Neural cell (in vitro differentiated cells): ENCODE measurements at regions not wholly inside any gene's neighbourhood (a gene's known extent, or its start where the extent isn't known, plus 50 kb on each side); places are given as distances from the start of the nearest gene placed in this dataset.

Source experiments
- H2AFZ ChIP-seq: fragments of 200-600, 300-800 bp; sonication (generic), shearing (Covaris generic); 2 replicates; pipeline ENCODE4 v1.6.0; 2014; ENCODE audit warnings: low read depth, mild to moderate bottlenecking, antibody characterized with exemption, low read length, moderate library complexity
- H3F3A ChIP-seq: fragments of 200-600 bp; shearing (Covaris generic); 2 replicates; pipeline ENCODE4 v1.6.1; 2016; ENCODE audit warnings: mild to moderate bottlenecking, moderate library complexity, mixed read lengths, antibody characterized with exemption, low read length; ENCODE audit not compliant: insufficient read depth, poor library complexity, severe bottlenecking
- H3K27ac ChIP-seq: fragments of 200-600, 300-800 bp; sonication (generic), shearing (Covaris generic); 2 replicates; pipeline ENCODE4 v1.5.1; 2014; ENCODE audit warnings: mild to moderate bottlenecking, low read length, moderate library complexity
- H3K27me3 ChIP-seq: fragments of 300-800, 200-600 bp; sonication (generic), shearing (Covaris generic); 2 replicates; pipeline ENCODE4 v1.6.0; 2014; ENCODE audit warnings: mild to moderate bottlenecking, low read depth, low read length, moderate library complexity; ENCODE audit not compliant: insufficient read depth
- H3K36me3 ChIP-seq: fragments of 300-800, 200-600 bp; sonication (generic), shearing (Covaris generic); 2 replicates; pipeline ENCODE4 v1.5.1; 2014; ENCODE audit warnings: mild to moderate bottlenecking, antibody characterized with exemption, low read length, moderate library complexity; ENCODE audit not compliant: insufficient read depth
- H3K4me2 ChIP-seq: fragments of 300-800, 200-600 bp; sonication (generic), shearing (Covaris generic); 2 replicates; pipeline ENCODE4 v1.6.0; 2014; ENCODE audit warnings: mild to moderate bottlenecking, low read length
- H3K4me3 ChIP-seq: fragments of 300-800, 200-600 bp; sonication (generic), shearing (Covaris generic); 2 replicates; pipeline ENCODE4 v1.5.1; 2014; ENCODE audit warnings: mild to moderate bottlenecking, low read length, moderate library complexity
- H3K79me2 ChIP-seq: fragments of 200-600 bp; shearing (Covaris generic); replicated peaks from 2 replicates; pipeline ENCODE4 v1.6.0; 2014; ENCODE audit warnings: mild to moderate bottlenecking, low read length, moderate library complexity; ENCODE audit not compliant: insufficient read depth
- H3K9ac ChIP-seq: fragments of 300-800, 200-600 bp; sonication (generic), shearing (Covaris generic); 2 replicates; pipeline ENCODE4 v1.6.1; 2016; ENCODE audit warnings: mild to moderate bottlenecking, low read length, mixed read lengths
- H3K9me2 ChIP-seq: fragments of 200-600 bp; shearing (Covaris generic); 2 replicates; pipeline ENCODE4 v1.6.1; 2016; ENCODE audit warnings: mild to moderate bottlenecking, low read length, mixed read lengths; ENCODE audit not compliant: insufficient read depth
- H3K9me3 ChIP-seq: fragments of 200-600, 300-800 bp; sonication (generic), shearing (Covaris generic); 2 replicates; pipeline ENCODE4 v1.6.1; 2016; ENCODE audit warnings: mild to moderate bottlenecking, mixed run types, low read length, moderate library complexity, mixed read lengths
- H4K20me1 ChIP-seq: fragments of 200-600 bp; shearing (Covaris generic); 2 replicates; pipeline ENCODE4 v1.6.1; 2016; ENCODE audit warnings: mild to moderate bottlenecking, mixed run types; ENCODE audit not compliant: insufficient read depth
- CTCF ChIP-seq: fragments of 450-650 bp; IDR thresholded peaks from 2 replicates; pipeline ENCODE4 v1.5.1; 2014; ENCODE audit warnings: antibody characterized with exemption, mild to moderate bottlenecking, moderate library complexity; ENCODE audit not compliant: poor library complexity, severe bottlenecking
- EP300 ChIP-seq: fragments of 450-650 bp; conservative IDR thresholded peaks from 2 replicates; pipeline ENCODE4 v1.6.1; 2014; ENCODE audit warnings: antibody characterized with exemption, mild to moderate bottlenecking, moderate library complexity; ENCODE audit not compliant: poor library complexity, severe bottlenecking
- EZH2 ChIP-seq: fragments of 200-600, 300-800 bp; shearing (Covaris generic), sonication (generic); IDR thresholded peaks from 2 replicates; pipeline ENCODE4 v1.6.1; 2014; ENCODE audit warnings: antibody characterized with exemption, low read length, borderline replicate concordance, mild to moderate bottlenecking; ENCODE audit not compliant: insufficient read depth, poor library complexity, severe bottlenecking
- MXI1 ChIP-seq: fragments of 450-650 bp; conservative IDR thresholded peaks from 2 replicates; pipeline ENCODE4 v1.6.1; 2014; ENCODE audit warnings: antibody characterized with exemption, mild to moderate bottlenecking; ENCODE audit not compliant: poor library complexity, severe bottlenecking
- POLR2AphosphoS5 ChIP-seq: IDR thresholded peaks from 2 replicates; pipeline ENCODE4 v1.6.1; 2012
- RAD21 ChIP-seq: fragments of 450-650 bp; conservative IDR thresholded peaks from 2 replicates; pipeline ENCODE4 v1.6.1; 2014; ENCODE audit warnings: antibody characterized with exemption, mild to moderate bottlenecking, moderate library complexity
- REST ChIP-seq: IDR thresholded peaks from 2 replicates; pipeline ENCODE4 v1.6.1; 2012; ENCODE audit warnings: borderline replicate concordance
- SMC3 ChIP-seq: fragments of 450-650 bp; conservative IDR thresholded peaks from 2 replicates; pipeline ENCODE4 v1.6.1; 2014; ENCODE audit warnings: antibody characterized with exemption, mild to moderate bottlenecking, moderate library complexity; ENCODE audit not compliant: poor library complexity
- TAF1 ChIP-seq: IDR thresholded peaks from 2 replicates; pipeline ENCODE4 v1.6.1; 2012; ENCODE audit warnings: low read depth

- Histone ChIP-seq H3K4me2 (no peak overlapping the region), H3K27ac (no peak overlapping the region), H3K9ac (no peak overlapping the region), H3K9me3 (no peaks in the 10 kb centered on the region), H3K79me2 (no peaks in the 10 kb centered on the region), H3K4me3 (no peak overlapping the region), H4K20me1 (no peaks in the 10 kb centered on the region), H2AFZ (no peak overlapping the region), H3K27me3 (no peaks in the 10 kb centered on the region), H3F3A (no peaks in the 10 kb centered on the region), H3K9me2 (no peaks in the 10 kb centered on the region), H3K36me3 (no peaks in the 10 kb centered on the region)
- TF ChIP-seq RAD21 (no peak), SMC3 (no peak), MXI1 (no peak), EZH2 (no peak), REST (no peak)
Measured at GRCh38 chr4:128707864-128708263, 101.6 kb upstream of the JADE1 start.

GRCh38 chr4:128703948-128704347 is 105.6 kb upstream of the JADE1 start:
- no peak overlapping the region for H3K27ac ChIP-seq
- H3K4me3 ChIP-seq, result no peak overlapping the region
- no peak overlapping the region for H2AFZ ChIP-seq
- no peak overlapping the region for H3K9ac ChIP-seq
- H3F3A ChIP-seq, result no peaks in the 10 kb centered on the region
- H3K9me2 ChIP-seq, result no peaks in the 10 kb centered on the region
- H4K20me1 ChIP-seq, result no peaks in the 10 kb centered on the region
- no peak overlapping the region for H3K4me2 ChIP-seq
- H3K36me3 ChIP-seq, result no peaks in the 10 kb centered on the region
- H3K27me3 ChIP-seq, result no peaks in the 10 kb centered on the region
- no peak for TF ChIP-seq CTCF
- TF ChIP-seq EP300, result no peak
- TF ChIP-seq EZH2, result no peak
- TF ChIP-seq MXI1, result no peak
- H3K9me3 ChIP-seq, result no peaks in the 10 kb centered on the region
- H3K79me2 ChIP-seq, result no peaks in the 10 kb centered on the region

GRCh38 chr4:128700659-128701350 is 108.7 kb upstream of the JADE1 start:
- Histone ChIP-seq H3K36me3 (no peaks in the 10 kb centered on the region), H3K4me3 (no peak overlapping the region), H4K20me1 (no peaks in the 10 kb centered on the region), H3K27ac (no peak overlapping the region), H3F3A (no peaks in the 10 kb centered on the region), H3K9ac (no peak overlapping the region), H3K9me2 (no peaks in the 10 kb centered on the region), H3K9me3 (no peaks in the 10 kb centered on the region), H3K4me2 (no peak overlapping the region), H2AFZ (no peak overlapping the region), H3K79me2 (no peaks in the 10 kb centered on the region), H3K27me3 (no peaks in the 10 kb centered on the region)
- no peak for TF ChIP-seq TAF1
- TF ChIP-seq RAD21, result no peak
- no peak for TF ChIP-seq SMC3
- no peak for TF ChIP-seq EP300
- TF ChIP-seq POLR2AphosphoS5, result no peak
- TF ChIP-seq EZH2, result no peak
- TF ChIP-seq MXI1, result no peak
- no peak for TF ChIP-seq REST
- TF ChIP-seq CTCF, result no peak
